ENCODE measurements at regions not wholly inside any gene's neighbourhood (a gene's known extent, or its start where the extent isn't known, plus 50 kb on each side); places are given as distances from the start of the nearest gene placed in this dataset.

- H3K27ac Mint-ChIP-seq, result peak overlapping the region; percentile 62
- H3K36me3 Mint-ChIP-seq (ENCODE audit: low read depth), result peaks cover 34% of the 10 kb centered on the region
- H3K9me3 Mint-ChIP-seq (ENCODE audit: insufficient read depth), result peaks cover 29% of the 10 kb centered on the region
- ChIA-PET CTCF (interaction anchor here (0.6 to 2.4 kb wide), 11 partner anchors 9 to 249 kb away, joined by 3 to 14 read pairs (median 4); no protein-coding TSS in a partner anchor), POLR2A (interaction anchor here (0.6 to 1.3 kb wide), 3 partner anchors 12 to 243 kb away, joined by 3 to 4 read pairs (median 4); no protein-coding TSS in a partner anchor)
- H3K4me3 Mint-ChIP-seq, result peak overlapping the region; percentile 22
- ATAC-seq (peak; percentile 80), DNase-seq (peak; percentile 74)
- H3K4me1 Mint-ChIP-seq (ENCODE audit: low read depth), result peaks cover 45% of the 10 kb centered on the region
- H3K27me3 Mint-ChIP-seq (ENCODE audit: low read depth), result no peaks in the 10 kb centered on the region
These were observed 162.1 kb downstream of the SMIM20 start for GRCh38 chr4:26076000-26076587.

- DNase-seq, result no peak
- H3K4me3 Mint-ChIP-seq, result no peak overlapping the region
- H3K27ac Mint-ChIP-seq, result peak overlapping the region; percentile 62
- H3K36me3 Mint-ChIP-seq (ENCODE audit: low read depth), result peaks cover 32% of the 10 kb centered on the region
- no peaks in the 10 kb centered on the region for H3K27me3 Mint-ChIP-seq (ENCODE audit: low read depth)
- peaks cover 26% of the 10 kb centered on the region for H3K9me3 Mint-ChIP-seq (ENCODE audit: insufficient read depth)
- ChIA-PET CTCF (interaction anchor here (0.6 to 2.4 kb wide), 5 partner anchors 13 to 248 kb away, joined by 3 to 14 read pairs (median 6); no protein-coding TSS in a partner anchor), POLR2A (interaction anchor here (0.6 to 1.3 kb wide), 3 partner anchors 11 to 242 kb away, joined by 3 to 4 read pairs (median 4); no protein-coding TSS in a partner anchor)
- no peak for ATAC-seq
- peaks cover 52% of the 10 kb centered on the region for H3K4me1 Mint-ChIP-seq (ENCODE audit: low read depth)
These were observed 162.9 kb downstream of the SMIM20 start for GRCh38 chr4:26076896-26077295.

DNA sequence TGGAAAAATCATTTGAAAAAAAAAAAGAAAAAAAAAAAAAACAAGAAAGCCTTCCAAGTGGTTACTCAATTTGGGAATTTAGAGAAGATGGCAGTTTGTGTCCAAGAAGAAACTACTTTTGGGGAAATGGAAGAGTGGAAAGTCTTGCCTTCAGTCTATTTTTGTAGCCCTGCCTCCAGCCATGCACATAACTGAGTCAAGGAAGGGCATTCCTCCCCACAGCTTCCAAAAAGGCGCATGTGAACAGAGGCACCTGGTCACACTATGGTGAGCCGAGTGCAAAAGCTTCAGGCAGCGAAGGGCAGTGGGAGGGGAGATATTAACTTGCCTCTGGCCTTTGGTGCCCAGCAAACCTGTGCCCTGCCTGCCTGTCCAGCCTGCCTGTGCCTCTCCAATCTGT, 163.7 kb downstream of the SMIM20 start:
- Mint-ChIP-seq H3K4me3 (no peak overlapping the region), H3K27ac (no peak overlapping the region), H3K27me3 (ENCODE audit: low read depth) (no peaks in the 10 kb centered on the region), H3K9me3 (ENCODE audit: insufficient read depth) (peaks cover 26% of the 10 kb centered on the region), H3K36me3 (ENCODE audit: low read depth) (peaks cover 32% of the 10 kb centered on the region), H3K4me1 (ENCODE audit: low read depth) (peaks cover 60% of the 10 kb centered on the region)
- ATAC-seq, result no peak
- no peak for DNase-seq
- POLR2A ChIA-PET, result no interaction called here
- CTCF ChIA-PET, result interaction anchor here (0.6 to 1.1 kb wide), 2 partner anchors 115 to 247 kb away, joined by 3 read pairs; no protein-coding TSS in a partner anchor

DNA sequence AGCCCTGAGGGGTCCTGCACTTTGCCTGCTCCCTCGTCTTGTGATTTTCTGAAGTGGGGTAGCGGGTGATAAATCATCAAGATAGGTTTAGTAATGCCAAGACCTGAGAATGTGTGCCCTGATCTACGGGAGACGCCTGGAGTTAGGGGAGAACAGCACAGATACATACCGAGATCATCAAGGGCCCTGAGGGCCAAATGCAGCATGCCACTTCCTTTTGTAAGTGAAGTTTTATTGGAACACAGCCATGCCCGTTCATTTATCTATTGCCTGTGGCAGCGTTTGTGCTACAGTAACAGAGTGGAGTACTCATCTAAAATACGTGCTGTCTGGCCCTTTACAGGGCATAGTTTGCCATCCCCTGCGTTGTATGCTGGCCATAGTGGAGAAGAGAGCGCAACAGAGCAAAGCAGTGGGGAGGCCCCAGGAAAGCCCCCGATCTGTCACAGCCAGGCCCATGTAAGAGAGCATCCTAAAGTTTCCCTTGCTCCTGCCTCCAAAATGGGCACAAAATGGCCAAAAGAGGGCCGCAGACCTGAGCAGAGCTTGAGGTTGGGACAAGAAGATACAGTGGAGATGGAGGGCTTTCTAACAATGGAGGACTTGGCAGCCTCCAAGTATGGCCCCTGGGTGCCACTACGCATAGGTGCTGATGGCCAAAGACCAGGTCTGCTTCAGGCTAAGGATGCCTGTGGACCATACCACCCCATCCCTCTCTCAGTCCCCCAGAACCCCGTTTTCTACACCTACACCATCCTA, 167.0 kb downstream of the SMIM20 start:
- H3K4me3 Mint-ChIP-seq, result no peak overlapping the region
- H3K27ac Mint-ChIP-seq, result no peak overlapping the region
- H3K36me3 Mint-ChIP-seq (ENCODE audit: low read depth), result peaks cover 22% of the 10 kb centered on the region
- CTCF ChIA-PET, result no interaction called here
- DNase-seq (no peak), ATAC-seq (peak; percentile 29)
- H3K9me3 Mint-ChIP-seq (ENCODE audit: insufficient read depth), result peaks cover 18% of the 10 kb centered on the region
- POLR2A ChIA-PET, result no interaction called here
- H3K4me1 Mint-ChIP-seq (ENCODE audit: low read depth), result peaks cover 60% of the 10 kb centered on the region
- no peaks in the 10 kb centered on the region for H3K27me3 Mint-ChIP-seq (ENCODE audit: low read depth)

- Mint-ChIP-seq H3K27me3 (ENCODE audit: low read depth) (no peaks in the 10 kb centered on the region), H3K4me3 (no peak overlapping the region), H3K27ac (peak overlapping the region; percentile 41), H3K9me3 (ENCODE audit: insufficient read depth) (peaks cover 11% of the 10 kb centered on the region), H3K36me3 (ENCODE audit: low read depth) (peaks cover 13% of the 10 kb centered on the region), H3K4me1 (ENCODE audit: low read depth) (peaks cover 51% of the 10 kb centered on the region)
- CTCF ChIA-PET, result interaction anchor here (0.7 to 2.7 kb wide), 17 partner anchors 10 to 248 kb away, joined by 3 to 18 read pairs (median 4); no protein-coding TSS in a partner anchor
- POLR2A ChIA-PET, result interaction anchor here (0.9 to 1.0 kb wide), 2 partner anchors 10 to 237 kb away, joined by 3 to 4 read pairs; no protein-coding TSS in a partner anchor
- ATAC-seq (peak; percentile 63), DNase-seq (no peak)
These were observed 167.9 kb downstream of the SMIM20 start for GRCh38 chr4:26081795-26082498.

DNA sequence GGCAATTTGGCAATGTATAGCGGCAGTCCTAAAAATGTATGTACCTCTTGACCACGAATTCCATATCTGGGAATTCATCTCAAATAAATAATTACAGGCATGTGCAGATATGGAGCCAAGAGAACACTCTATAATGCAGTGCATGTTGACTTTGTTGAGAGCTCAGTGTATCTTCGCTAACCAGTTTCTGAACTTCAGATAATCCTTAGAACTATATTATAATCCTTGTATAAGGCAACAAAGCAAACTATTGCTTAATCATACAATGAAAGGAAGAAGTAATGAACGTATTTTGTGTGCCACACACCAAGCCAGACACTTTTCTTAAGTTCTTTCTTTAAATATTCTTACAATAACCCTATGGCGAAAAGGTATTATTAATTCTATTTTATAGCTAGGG, 168.5 kb downstream of the SMIM20 start:
- no peak overlapping the region for H3K27ac Mint-ChIP-seq
- DNase-seq (no peak), ATAC-seq (no peak)
- no peaks in the 10 kb centered on the region for H3K27me3 Mint-ChIP-seq (ENCODE audit: low read depth)
- CTCF ChIA-PET, result interaction anchor here (0.7 to 2.7 kb wide), 23 partner anchors 8 to 248 kb away, joined by 3 to 18 read pairs (median 4); no protein-coding TSS in a partner anchor
- H3K4me1 Mint-ChIP-seq (ENCODE audit: low read depth), result peaks cover 46% of the 10 kb centered on the region
- H3K4me3 Mint-ChIP-seq, result no peak overlapping the region
- H3K9me3 Mint-ChIP-seq (ENCODE audit: insufficient read depth), result peaks cover 4% of the 10 kb centered on the region
- peaks cover 9% of the 10 kb centered on the region for H3K36me3 Mint-ChIP-seq (ENCODE audit: low read depth)
- POLR2A ChIA-PET, result interaction anchor here (0.9 to 1.0 kb wide), 2 partner anchors 10 to 237 kb away, joined by 3 to 4 read pairs; no protein-coding TSS in a partner anchor

DNA sequence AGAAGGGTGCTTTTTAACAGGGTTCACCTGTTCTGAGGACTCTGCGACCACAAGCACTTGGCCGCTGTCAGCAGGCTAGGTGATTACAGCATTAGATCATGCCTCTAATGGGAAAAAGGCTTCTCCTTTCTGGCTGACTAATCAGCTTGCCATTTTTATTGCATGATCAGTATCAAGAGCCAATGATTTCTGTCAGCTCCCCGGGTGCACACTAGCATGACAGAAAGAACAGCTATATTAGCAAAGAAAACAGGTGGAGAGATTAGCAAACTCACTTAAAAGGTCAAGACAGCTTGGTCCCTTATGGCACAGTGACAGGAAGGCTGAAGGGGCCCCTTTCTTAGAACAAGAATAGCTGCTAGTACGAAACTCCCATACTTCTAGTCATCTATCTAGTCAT, 170.0 kb downstream of the SMIM20 start:
- Mint-ChIP-seq H3K36me3 (ENCODE audit: low read depth) (peaks cover 2% of the 10 kb centered on the region), H3K4me3 (no peak overlapping the region), H3K9me3 (ENCODE audit: insufficient read depth) (peaks cover 3% of the 10 kb centered on the region), H3K27ac (no peak overlapping the region), H3K4me1 (ENCODE audit: low read depth) (peaks cover 59% of the 10 kb centered on the region), H3K27me3 (ENCODE audit: low read depth) (no peaks in the 10 kb centered on the region)
- ATAC-seq (no peak), DNase-seq (no peak)
- POLR2A ChIA-PET, result interaction anchor here (1.0 to 1.7 kb wide), 2 partner anchors 113 to 235 kb away, joined by 3 to 6 read pairs; no protein-coding TSS in a partner anchor
- CTCF ChIA-PET, result interaction anchor here (0.6 to 2.7 kb wide), 9 partner anchors 8 to 246 kb away, joined by 3 to 18 read pairs (median 5); no protein-coding TSS in a partner anchor

DNA sequence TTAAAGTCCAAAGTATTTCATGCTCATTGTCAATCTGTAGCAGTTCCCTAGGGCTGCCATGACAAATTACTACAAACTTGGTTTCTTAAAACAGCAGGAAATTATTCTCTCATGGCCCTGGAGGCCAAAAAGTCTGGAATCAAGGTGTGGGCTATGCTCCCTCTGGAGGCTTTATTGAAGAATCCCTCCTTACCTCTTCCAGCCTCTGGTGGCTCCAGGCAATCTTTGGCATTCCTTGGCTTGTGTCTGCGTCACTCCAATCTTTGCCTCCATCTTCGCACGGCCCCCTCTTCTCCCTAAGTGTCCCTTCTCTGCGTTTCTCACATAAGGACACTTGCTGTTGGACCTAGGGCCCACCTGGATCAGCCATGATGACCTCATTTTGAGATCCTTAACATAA, 170.4 kb downstream of the SMIM20 start:
- no peak for DNase-seq
- no peak for ATAC-seq
- Mint-ChIP-seq H3K36me3 (ENCODE audit: low read depth) (peaks cover 2% of the 10 kb centered on the region), H3K9me3 (ENCODE audit: insufficient read depth) (peaks cover 2% of the 10 kb centered on the region), H3K27me3 (ENCODE audit: low read depth) (no peaks in the 10 kb centered on the region), H3K4me1 (ENCODE audit: low read depth) (peaks cover 59% of the 10 kb centered on the region), H3K27ac (no peak overlapping the region), H3K4me3 (no peak overlapping the region)
- ChIA-PET POLR2A (interaction anchor here (1.7 kb wide), 1 partner anchor 235 kb away, joined by 6 read pairs; no protein-coding TSS in a partner anchor), CTCF (interaction anchor here (0.8 to 2.6 kb wide), 4 partner anchors 7 to 241 kb away, joined by 3 to 18 read pairs (median 10); no protein-coding TSS in a partner anchor)

DNA sequence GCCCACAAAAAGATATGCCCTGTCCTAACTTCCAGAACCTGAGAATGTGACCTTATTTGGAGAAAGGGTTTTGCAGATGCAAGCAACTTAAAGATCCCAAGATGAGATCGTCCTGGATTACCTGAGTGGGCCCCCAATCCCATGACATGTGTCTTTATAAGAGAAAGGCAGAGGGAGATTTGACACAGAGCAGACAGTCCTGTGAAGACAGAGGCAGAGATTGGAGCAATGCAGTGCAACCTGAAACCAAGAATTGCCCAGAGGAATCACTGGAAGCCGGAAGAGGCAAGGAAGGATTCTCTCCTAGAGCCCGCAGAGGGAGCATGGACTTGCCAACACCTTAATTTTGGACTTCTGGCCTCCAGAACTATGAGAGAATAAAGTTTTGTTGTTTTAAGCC, 171.5 kb downstream of the SMIM20 start:
- no peak overlapping the region for H3K4me3 Mint-ChIP-seq
- CTCF ChIA-PET, result interaction anchor here (1.0 kb wide), 1 partner anchor 9 kb away, joined by 3 read pairs; no protein-coding TSS in a partner anchor
- no peak overlapping the region for H3K27ac Mint-ChIP-seq
- POLR2A ChIA-PET, result interaction anchor here (1.7 kb wide), 1 partner anchor 233 kb away, joined by 6 read pairs; no protein-coding TSS in a partner anchor
- DNase-seq, result no peak
- H3K36me3 Mint-ChIP-seq (ENCODE audit: low read depth), result peaks cover 8% of the 10 kb centered on the region
- ATAC-seq, result no peak
- peaks cover 55% of the 10 kb centered on the region for H3K4me1 Mint-ChIP-seq (ENCODE audit: low read depth)
- H3K9me3 Mint-ChIP-seq (ENCODE audit: insufficient read depth), result peaks cover 2% of the 10 kb centered on the region
- H3K27me3 Mint-ChIP-seq (ENCODE audit: low read depth), result no peaks in the 10 kb centered on the region

GRCh38 chr4:26086621-26087441, 172.8 kb downstream of the SMIM20 start:
- DNase-seq (no peak), ATAC-seq (no peak)
- Mint-ChIP-seq H3K9me3 (ENCODE audit: insufficient read depth) (peaks cover 9% of the 10 kb centered on the region), H3K27me3 (ENCODE audit: low read depth) (no peaks in the 10 kb centered on the region), H3K27ac (no peak overlapping the region), H3K4me3 (no peak overlapping the region), H3K4me1 (ENCODE audit: low read depth) (peaks cover 43% of the 10 kb centered on the region), H3K36me3 (ENCODE audit: low read depth) (peaks cover 13% of the 10 kb centered on the region)
- ChIA-PET POLR2A (no interaction called here), CTCF (interaction anchor here (0.6 to 1.6 kb wide), 4 partner anchors 11 to 238 kb away, joined by 3 to 8 read pairs (median 3); no protein-coding TSS in a partner anchor)
